ENCODE measurements at regions not wholly inside any gene's neighbourhood (a gene's known extent, or its start where the extent isn't known, plus 50 kb on each side); places are given as distances from the start of the nearest gene placed in this dataset.

DNA sequence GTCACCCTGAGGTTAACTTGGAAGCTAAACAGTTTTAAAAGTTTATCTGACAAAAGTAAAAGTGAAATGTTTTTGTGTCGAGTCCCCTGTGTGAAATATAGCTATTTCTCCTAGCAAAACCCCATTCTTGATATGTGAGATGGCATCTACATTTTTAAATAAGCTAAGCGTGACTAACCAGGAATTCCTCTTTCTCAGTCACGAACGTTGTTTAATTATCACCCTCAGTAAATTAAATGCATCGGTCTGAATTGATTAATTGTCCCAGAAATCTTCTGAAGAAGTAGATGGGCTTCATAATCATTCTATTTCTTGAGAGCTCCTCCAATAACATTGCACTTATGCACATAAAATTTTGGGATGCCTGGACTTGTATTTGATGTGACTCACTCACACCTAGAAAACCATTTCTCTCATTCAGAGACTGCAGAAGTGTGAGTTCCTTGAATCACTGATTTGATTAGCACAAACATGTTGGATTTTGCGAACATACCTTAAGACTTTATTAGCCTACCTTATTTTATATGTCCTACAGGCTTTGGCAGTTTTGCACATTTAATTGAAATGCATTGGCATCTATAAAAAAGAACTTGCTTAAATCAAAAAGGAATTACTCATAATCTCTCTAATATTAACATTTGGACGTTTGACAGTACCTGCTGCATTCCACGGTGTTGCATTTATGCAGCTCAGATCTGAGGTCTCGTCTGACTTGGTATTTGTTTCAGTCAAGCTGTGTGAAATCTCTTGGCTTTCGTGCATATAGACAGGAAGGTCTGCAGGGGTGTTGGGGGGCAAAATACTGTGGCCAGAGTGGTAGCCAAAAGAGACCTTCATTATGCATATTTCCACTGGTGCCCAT is 475.2 kb downstream of the EPHA4 start:
- no peak for DNase-seq

DNA sequence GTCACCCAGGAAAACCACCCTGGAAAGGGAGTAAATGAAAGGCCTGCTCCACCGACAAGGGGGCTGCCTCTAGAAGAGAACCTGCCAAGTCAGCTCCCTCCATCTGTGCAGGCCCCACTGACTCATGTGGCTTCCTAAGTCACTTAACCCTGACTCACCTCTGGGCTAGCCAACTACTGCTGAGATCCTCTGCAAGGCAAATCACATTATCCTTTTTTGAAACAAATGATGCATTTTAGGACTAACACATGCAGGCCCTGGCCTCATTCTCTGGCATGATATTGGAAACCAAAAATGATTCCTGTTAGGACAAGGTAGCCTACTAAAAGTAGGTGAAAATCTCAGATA is 474.6 kb downstream of the EPHA4 start:
- no peak for DNase-seq

DNA sequence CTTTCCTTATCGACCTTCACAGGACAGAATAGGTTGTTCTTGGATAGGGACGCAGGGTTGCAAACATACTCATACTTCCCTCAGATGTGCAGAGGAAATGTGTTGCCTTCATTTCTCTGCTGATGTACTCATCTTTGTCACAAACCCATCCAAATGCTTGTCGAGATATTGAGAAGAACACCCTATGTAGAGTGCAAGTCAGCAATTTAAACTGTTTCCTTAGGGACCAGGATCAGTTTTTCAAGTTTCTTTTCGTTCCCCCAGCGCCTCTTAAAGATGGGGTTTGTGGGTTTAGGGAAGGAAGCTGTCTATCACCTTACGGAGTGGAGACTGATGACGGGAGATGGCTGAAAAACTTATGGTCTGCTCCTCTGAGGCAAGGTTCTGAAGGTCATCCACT is 474.2 kb downstream of the EPHA4 start:
- no peak for DNase-seq

DNA sequence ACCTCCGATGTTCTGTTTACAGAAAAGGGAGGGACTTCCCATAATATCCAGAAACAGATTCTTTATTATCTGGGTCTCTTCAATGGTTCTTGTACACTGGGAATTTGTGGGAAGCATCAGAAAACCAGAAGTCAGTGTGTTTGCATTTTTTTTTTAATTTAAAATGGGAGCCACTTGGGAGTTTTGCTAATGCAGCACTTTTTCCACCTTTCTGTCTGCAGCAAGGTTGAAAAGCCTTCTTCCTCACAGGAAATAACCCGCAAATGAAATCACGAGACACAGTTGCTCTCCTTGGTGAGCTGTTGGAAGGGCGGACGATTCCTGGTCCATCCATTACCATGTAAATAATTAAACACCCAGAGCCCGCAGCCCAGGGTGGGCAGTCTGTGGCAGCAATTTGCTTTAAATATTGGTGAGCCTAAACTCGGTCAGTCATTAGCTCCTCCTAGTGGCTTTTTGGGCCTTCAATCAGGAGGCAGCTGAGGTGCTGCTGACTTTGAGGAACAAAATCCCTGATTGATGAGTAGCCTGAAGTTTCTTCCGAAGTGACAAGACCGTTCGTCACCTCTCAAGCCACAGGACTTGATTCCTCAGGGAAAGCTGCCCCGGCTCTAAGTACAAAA is 471.5 kb downstream of the EPHA4 start:
- DNase-seq: no peak

DNA sequence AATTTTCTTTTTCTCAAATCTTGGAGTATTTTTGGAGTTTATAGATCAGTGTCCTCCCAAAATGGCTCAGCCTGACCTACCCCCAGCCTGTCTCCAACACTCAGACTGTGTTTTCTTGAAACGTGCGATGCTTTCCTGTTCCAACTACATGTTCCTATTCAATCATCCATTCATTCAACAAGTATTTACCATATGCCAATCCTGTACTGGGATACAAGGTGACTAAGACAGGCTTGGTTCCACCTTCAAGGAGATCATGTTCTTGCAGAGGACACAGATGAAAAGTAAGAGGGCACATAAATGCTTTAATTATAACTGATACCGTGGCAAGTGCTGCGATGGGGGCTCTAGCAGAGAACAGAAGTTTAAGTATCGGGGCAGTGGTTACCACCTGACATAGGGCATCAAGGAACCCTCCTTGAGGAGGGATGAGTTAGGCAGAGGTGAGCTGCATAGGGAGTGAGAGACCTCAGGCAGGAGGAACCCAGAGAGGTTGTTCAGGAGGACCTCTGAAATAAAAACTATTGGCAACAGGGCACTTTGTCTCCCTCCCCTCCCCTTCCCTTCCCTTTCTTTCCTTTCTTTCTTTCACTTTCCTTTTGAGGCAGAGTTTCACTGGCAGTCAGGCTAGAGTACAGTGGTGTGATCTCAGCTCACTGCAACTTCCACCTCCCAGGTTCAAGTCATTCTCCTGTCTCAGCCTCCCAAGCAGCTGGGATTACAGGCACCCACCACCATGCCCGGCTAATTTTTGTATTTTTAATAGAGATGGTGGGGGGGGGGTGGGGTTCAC is 469.0 kb downstream of the EPHA4 start:
- no peak for DNase-seq

DNA sequence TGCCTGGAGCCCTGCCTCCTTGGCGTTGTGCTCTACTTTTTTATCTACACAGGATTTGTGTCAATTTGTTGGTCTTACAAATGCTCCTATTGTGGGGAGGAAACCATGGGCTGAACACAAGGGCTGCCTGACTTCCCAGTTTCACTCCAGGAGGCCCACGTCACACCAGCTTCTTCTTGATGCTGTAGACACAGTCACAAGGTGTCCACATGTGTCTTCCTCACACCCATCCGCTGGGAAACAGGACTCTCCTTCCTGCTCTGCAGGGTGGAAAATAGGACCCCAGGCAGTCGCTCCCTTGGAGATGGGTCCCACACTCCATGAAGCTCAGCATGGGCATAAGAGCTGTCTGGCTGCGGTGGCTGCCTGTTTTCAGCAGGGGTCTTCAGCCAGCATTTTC is 468.2 kb downstream of the EPHA4 start:
- no peak for DNase-seq

DNA sequence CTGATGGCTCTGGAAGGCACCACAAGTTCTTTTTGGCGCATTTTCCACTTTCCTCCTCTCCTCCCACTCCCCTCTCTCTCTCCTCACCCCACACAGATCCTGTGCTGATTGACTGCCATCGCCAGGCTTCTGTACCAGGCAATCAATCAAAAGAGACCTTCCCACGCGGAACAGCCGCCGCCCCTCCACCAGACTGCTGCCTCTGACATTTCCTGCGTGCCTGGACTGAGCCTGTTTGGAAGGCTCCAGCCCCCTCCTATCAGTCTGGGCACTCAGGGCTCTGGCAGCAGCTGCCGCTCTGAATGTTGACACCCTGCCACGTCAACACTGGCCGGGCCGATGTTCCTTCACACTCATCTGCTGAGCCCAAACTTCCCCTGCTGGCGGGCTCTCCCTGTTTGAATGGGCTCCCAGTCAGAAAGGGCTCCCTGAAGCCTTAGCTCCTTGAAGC is 467.7 kb downstream of the EPHA4 start:
- no peak for DNase-seq

DNA sequence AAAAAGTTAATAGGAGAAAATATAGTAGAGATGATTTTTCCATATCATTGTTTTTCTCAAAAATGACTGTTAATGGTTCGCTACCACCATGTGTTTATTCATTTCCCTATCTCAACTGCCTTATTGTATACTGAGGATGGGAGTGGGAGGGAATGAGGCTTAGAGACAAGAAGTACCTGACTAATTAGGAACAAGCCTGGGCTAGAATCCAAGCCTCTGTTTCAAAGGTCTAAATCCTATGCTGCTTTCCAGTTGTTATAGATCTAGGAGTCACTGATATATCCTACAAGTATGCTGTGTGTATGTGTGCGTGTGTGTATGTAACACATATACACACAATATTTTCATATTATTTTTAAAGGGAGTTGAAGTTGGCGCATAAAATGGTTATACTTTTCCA is 465.9 kb downstream of the EPHA4 start:
- DNase-seq: no peak

DNA sequence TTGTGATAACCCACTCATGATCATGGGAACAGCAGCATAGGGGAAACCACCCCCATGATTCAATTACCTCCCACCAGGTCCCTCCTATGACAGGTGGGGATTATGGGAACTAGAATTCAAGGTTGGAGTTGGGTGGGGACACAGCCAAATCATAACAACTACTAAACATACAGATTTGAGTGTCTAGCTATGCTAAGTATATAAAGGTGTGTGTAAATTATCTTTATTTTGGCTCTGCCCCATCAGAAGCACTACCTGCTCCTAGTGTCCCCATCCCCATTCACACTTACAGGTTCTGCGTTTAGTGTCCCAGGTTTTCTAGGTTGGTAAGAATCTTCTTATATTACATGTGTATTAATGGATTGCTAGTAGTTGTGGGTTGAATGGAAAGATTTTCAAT is 464.7 kb downstream of the EPHA4 start:
- no peak for DNase-seq

DNA sequence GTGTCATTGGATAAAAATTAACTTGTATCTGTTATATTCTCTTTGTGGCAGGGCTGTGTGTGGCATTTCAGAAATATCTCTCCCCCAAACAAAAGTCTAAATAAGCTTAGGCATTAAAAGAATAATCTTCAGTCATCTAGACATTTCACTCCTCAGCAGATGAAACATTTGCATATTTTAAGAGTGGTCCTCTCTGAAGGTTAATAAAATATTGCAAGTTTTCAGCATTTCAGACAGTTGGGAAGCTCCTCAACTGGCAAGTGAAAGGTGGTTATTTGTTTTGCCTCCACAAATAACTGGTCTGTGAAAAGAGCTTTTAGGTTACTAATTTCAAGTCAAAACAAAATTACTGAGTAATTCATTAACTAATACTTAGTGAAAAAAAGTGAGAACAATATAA is 462.6 kb downstream of the EPHA4 start:
- DNase-seq: no peak

DNA sequence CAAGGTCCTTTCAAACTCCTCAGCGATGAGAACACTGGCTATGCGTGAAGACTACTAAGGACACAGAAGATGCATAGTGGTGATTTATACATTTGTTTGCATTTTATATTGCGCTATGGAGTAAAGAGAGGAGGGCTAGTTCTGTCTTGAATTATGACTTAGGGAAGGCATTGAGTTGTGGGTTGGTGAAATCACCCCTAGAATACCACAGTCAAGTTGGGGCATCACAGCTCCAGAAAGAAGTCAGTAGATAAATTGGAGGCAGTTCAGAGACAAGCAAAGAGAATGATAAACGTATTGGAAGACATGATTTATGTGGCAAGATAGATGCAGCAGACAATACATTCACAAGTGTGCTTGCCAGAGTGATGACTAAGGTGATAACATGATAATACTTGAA is 460.4 kb downstream of the EPHA4 start:
- DNase-seq: no peak

DNA sequence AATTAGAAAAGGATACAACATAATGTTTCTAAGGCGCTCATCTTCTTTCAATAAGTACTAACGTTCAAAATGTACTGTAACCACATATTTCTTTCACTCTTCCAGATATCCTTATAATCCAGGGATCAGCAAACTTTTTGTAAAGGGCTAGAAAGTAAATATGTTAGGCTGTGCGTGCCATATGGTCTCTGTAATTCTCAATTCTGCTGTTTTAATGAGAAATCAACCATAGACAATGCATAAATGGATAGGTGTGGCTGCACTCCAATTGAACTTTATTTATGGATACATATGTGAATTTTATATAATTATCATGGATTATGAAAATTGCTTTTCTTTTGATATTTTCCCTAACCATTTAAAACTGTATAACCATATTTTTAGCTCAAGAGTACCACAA is 459.4 kb downstream of the EPHA4 start:
- no peak for DNase-seq

DNA sequence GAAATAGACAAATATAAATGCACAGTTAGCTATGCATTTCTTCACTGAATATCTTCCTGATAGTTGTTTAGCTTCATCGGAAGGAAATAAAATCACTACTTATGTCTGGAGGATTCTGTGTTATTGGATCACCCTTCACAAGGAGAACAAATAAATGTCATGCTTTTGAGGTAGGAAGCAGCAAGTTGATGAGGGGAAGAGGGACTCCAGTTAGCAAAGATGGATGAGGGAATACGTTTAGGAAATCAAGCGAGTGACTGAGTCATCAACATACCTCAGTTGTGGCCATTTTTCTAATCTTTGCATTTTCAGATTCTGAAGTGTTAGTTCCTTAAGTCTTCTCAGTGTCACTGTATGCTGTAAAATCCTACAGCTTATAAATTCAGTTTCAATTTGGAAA is 456.2 kb downstream of the EPHA4 start:
- no peak for DNase-seq

DNA sequence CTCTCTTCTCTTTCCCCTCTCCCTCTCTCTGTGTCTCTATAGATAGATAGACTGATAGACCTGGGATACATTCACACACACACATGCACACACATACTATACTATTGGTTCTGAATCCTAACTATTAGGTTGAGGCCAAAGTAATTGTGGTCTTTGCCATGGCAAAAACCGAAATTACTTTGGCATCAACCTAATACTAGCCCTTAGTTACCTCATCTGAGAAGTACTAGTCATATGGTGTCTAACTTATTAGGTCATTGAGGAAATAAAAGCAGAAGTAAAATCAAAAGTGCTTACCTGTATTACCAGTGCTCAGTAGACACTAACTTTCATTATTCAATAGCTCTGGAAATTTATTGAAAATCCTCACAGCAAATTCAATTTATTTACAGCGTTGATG is 451.5 kb downstream of the EPHA4 start:
- DNase-seq: no peak

DNA sequence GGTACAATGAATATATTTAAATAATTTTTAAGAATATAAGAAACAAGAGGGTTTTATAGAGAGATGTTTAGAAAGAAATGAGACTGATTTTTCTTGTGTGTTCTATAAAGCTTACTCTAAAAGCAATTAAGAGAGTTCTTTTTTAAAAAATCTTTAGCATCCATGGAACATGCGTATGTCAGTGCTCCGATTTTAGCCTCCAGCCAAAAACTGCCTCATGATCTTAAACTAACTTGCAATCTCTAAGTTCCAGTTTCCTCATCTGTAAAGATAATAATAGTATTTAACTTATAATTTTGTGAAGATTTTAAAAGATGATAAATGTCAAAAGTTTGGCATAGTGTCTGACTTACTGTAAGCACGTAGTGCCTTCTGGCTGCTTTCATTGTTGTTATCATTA is 448.7 kb downstream of the EPHA4 start:
- DNase-seq: no peak

DNA sequence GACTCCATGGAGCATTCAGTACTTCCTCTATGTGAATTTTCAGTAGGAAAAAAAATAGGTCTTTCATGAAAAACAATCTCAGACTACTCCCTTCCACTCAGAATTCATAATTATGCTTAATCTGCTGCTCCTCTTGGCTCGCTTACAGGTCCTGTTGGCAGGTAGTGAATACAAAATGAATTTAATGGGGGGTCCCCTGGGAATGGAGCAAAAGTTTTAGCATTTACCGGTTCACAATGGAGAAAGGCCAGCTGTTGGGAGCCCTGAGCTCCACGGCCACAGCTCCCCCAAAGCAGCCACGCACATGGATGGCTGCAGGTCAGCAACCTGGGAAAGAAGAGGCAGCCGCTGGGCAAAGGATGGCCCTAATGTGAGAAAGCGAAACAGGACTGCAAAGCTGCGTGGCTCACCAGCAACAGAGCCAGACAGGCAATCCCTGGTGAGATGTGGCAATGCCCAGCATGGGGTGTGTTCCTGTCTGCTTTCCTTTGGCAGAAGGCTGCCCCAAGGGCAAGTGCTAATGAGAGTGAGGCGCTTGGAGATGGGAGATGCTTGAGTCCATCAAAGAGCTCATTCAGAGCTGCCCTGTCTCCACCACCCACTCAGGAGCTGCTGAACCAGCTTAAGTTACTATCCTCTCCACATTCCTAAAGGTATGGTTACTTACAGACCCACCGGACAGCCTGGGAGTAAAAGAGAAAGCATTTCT is 447.4 kb downstream of the EPHA4 start:
- DNase-seq: no peak

DNA sequence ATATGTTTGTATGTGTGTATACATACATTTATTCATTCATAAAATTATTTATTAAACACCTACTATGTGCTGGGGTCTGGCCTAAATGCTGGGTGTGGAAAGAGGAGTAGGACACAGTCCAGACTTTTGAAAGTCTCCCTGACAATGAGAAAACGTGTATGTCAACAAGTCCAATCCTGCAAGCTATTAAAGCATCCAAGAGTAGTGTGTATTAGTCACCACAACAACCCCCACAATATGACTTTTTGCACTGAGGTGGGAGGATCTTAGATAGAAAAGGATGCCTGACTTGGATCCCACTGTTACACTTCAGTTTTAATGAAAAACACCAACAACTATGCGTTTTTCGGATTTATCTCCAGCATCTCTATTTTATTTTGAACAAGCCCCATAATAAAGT is 446.4 kb downstream of the EPHA4 start:
- no peak for DNase-seq

DNA sequence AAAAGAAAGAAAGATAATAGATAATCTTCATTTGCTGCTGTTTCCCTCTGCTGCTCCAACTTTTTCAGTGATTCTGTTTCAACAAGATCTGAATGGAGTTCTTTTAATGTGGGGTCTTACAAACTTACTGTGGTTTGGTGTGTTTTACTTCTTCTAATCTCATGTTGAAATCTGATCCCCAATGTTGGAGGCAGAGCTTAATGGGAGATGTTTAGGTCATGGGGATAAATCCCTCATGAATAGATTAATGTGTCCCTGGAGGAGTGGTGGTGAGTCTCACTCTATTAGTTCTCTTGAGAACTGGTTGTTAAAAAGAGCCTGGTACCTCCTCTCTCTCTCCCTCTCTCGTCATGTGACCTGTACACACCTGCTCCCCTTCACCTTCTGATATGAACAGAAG is 442.4 kb downstream of the EPHA4 start:
- DNase-seq: no peak

DNA sequence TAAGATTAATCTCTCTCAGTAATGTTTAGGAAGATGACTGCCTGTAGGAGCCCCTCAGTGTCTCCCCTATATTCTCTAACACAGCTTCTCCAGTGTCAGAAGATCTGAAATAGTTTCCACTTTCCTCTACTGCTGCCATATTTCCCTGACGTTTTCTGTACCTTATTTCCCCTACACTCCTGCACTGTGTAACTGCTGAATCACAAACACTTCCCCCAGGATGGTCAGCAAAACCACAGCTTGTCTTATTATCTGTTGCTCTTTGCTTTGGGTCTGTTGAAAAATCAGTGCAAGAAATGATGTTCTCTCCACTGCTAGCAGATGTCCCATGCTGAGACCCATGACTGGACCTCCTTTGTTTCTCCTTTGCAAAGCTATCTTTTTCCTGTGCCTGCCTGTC is 441.7 kb downstream of the EPHA4 start:
- no peak for DNase-seq

DNA sequence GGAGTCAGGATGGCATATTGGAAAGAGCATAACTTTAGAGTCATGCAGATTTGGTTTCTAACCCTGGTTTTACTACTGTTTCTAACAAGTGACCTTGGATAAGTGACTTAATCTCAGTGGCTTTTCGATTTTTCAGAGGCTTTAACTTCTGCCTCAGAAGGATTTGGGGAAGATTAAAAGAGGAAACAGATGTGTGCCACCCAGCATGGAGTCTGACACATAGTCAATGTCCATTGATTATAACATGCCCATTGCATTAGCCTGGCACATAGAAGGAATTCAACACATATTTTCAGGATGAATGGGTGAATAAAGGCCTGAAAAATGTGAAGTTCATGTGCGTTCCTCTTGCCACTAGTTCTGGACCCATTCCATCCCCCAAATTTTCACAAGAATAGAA is 438.2 kb downstream of the EPHA4 start:
- DNase-seq: no peak

DNA sequence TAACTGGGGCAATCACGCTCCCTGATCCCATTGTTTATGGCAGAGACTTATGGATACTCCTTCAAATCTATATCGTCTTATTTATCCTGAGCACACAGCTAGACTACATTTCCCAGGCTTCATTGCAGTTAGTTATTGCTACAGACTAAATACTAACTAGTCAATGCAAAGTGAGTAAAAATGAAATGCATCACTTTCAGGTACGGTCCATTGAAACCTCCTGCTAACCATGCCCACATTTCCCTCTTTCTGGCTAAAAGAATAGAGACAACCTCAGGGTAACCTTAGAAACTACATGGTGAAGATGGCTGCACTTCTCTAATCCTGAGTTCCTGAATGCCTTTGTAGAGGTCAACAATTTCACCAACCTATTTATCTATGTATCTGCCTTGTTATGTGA is 437.4 kb downstream of the EPHA4 start:
- DNase-seq: no peak

DNA sequence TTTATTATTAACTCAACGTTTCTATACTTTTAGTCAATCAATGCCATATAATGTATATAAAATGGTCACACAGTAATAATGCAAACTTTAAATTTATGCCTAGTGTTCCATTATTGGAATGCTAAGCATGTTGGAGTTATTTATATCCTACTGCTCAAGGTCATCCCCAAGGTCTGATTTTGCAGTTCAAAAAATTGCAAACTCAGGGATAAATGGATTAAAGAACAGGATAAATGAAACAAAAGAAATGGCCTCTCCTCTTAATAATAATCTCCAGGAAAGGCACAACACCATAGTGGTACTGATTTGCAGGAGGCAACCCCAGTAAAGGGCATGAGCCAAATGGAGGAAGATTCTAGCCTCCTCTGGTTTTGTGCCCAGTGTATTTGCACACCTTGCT is 436.4 kb downstream of the EPHA4 start:
- no peak for DNase-seq

DNA sequence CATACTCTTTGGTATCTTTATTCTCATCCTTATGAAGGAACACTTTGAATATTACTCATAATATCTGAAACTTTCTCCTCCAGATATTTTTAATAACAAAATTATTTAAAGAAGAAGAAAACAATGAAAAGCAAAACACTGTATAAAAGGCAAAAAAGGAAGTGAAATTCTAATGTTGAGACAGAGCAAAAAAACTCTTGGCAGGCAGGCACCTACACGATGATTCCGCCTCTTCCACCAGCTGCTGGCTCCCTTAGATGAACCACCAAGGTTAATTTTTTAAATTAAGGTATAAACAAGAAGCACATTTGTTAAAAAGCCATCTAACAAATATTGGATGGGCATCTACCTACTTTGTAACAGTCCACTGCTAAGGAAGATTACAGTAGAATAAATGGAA is 434.7 kb downstream of the EPHA4 start:
- no peak for DNase-seq

Measured in activated T-cell treated with anti-CD3 and anti-CD28 coated beads, Interleukin-2, amount 50 U/mL, for 1 hour (primary cell).